ENCODE measurements at regions not wholly inside any gene's neighbourhood (a gene's known extent, or its start where the extent isn't known, plus 50 kb on each side); places are given as distances from the start of the nearest gene placed in this dataset.

DNA sequence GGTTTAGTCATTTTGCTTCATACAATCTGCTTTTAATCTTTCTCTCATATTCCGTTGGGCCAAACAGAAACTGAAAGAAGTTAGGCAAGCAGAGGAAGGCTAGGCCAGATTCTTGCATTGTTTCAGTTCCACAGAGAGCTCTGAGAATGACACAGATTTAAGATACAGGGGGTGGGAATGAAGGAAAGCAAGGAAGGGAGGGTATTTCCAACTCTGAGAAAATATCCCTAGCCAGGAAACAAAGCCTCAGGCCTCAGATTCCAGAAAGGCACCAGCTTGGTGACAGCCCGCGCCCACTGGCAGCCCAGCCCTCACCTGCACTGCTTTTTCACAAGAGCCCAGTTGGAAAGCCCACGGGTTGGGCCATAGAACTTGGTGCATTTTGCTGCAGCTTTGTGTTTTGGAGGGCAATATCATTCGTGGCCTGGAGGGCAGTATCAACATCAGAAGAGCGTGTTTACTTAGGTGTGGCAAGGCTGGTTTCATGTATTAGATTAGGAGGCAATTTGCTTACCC lies 63.5 kb downstream of the ENC1 start:
- DNase-seq, result peak; percentile 55 to 80 (median 64)

DNA sequence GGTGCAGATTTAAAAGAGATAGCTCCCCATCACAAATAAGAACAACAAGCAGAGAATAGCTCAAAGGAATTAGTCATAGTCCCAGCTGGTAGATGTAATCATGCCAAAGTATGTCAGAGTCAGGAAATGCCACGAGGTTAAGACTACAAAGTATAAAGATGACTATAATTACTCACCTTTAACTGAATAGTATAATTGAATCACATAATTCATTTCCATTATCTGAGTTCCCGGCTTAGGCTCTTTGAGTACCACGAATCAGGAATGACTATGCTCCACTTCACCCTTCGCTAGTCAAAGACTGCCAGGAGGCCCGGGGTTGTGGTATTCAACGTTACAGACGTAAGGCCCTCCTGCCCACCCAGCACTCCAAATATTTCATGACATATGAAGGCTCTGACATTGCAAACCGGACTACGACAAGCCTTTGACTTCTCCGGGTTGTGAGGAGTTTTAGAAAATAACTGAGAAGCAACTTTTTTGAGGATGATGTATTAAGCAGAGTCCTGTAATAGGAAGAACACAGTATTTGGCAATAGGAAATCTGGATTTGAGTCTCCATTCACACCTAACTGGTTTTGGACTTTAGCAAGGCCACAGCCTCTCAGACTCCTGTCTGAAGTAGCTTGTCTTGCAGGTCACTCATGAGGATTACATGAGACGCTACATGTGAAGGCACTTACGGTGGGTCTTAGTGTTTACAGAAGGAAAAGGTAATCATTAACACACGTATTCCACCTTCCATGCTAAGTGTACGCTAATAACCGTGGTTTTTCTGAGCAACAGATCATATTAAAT lies 64.6 kb downstream of the ENC1 start:
- peak in 1 of 3 donors; percentile 64 for DNase-seq

DNA sequence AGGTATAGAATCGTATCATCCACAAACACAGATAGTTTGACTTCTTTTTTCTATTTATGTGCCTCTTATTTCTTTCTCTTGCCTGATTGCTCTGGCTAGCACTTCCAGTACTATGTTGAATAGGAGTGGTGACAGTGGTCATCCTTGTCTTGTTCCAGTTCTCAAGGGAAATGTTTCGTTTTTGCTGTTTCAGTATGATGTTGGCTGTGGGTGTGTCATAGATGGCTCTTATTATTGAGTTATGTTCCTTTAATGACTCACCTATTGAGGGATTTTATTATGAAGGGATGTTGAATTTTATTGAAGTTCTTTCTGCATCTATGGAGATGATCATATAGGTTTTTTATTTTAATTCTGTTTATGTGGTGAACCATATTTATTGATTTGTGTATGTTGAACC lies 70.3 kb downstream of the ENC1 start:
- DNase-seq, result no peak

DNA sequence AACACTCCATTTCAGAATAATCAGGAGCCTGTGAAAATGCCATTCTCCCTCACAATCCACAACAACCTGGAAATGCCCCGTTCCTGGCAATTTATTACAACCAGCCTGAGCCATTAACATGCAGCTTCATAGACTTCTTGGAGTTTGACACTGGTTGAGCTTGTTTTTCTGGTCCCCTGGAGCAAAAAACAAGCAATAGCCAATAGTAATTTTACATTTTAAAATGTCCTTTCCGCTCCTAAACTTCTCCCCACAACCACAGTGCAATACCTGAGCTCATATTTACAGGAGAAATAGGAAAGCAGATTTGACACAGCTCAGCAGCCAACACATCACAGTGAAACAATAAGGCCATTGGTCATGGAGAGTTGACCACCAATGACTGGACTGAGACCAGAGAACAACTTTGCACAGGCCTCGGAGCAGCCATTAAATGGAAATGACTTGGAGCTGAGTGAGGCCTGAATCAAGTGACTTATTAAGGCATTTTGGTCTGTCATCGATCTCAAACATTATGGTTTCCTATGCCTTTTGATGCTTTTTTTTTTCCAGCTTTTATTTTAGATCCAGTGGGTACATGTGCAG lies 73.0 kb downstream of the ENC1 start:
- DNase-seq, result no peak

DNA sequence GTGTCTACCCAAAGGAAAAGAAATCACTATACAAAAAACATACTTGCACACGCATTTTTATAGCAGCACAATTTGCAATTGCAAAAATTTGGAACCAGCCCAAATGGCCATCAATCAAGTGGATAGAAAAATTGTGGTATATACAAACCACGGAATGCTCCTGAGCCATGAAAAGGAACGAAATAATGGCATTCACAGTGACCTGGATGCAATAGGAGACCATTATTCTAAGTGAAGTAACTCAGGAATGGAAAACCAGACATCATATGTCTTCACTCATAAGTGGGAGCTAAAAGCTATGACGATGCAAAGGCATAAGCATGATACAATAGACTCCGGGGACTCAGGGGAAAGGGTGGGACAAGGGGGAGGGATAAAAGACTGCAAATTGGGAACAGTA lies 78.4 kb downstream of the ENC1 start:
- DNase-seq, result no peak

DNA sequence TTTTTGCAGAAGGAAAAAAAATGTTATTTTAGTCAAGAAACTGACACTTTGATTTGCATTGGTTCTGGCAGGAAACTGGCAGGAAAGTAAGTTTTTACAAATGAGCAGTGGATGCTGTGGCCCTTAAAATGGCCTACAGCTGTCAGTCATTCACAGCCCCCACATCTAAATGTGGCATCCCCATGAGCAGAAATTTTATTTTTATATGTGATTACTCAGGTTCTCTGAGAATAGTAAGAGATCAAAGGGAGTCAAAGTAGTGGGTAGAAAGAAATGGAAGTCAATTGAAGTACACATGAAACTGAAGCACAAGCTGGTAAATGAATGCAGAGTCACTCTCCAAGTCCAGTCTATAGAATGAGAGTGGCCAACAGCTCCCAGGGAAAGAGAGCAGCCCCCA lies 80.3 kb downstream of the ENC1 start:
- no peak for DNase-seq

DNA sequence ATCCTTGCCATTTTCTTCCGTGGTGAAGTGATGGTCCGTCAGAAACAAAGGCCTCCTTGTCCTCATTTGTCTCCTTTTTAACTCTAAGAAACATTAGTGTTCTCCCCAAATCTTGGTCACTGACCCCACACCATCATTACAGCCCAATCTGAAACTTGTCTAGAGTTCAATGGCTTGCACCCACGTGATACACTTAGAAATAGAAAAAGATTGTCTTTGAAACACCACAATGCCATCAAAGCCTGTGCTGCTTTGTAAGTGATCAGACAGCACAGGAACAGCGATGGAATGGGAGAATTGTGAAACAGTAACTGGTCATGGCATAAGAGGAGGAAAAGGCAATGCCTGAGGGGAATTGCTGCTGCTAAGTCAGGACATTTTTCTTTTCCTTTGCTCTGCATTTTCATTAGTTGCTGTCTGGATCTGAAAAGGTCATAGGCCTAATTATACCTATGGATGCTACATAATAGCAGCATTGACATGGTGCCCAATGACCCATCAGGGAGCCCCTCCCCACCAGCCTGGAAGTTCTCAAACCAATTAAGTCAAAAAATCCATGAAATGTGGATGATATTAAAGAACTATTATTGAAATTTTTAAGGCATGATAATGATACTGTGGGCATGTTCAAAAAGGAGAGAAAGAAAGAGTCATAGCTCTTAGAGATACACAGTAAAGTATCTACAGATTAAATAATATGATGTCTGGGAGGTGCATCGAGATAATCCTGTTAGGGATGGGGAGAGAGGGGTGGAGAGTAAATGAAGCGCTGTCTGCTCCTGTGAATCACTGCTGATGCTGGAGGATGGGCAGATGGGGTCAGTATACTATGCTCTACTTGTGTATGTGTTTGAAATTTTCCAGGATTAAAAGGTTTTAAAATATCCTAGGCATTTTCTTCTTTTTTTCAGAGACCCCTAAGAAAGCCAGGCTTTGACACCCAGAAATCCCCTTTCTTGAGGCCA lies 83.6 kb downstream of the ENC1 start:
- DNase-seq, result no peak

DNA sequence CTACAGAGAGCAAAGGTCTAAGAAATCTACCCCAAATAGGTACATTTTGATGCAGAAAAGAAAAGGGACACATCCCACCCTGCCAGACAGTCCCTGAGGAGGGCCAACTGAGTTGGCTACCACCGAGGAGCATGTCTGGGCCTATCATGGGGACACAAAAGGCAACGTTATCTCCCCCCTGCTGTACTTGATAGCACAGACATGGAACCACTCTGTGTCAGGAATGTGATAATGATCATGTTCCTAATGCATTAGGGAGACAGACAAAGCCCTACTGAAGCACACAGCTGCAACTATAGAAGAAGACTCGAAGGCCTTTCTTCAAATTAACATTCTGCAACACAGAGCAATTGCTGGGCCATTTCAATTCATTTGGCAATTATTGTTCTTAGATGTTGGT lies 84.5 kb downstream of the ENC1 start:
- DNase-seq, result no peak

DNA sequence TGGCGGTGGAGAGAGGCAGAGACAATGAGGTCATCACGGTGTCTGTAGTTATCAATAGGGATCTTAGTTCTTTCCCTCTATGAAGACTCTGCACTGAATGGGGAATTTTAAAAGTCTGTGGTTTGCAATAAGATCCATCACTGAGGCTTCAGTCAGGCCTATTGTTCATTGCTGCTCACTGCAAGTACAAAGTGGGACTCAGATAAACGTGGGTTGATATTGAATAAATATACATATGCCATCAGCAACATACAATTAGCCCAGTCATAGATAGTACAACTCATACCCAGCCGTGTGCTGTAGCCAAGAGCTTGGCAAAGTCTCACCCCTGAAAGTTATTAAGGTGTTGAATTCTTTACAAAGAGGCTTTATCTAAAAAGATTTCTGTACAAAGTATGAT lies 88.4 kb downstream of the ENC1 start:
- no peak for DNase-seq

DNA sequence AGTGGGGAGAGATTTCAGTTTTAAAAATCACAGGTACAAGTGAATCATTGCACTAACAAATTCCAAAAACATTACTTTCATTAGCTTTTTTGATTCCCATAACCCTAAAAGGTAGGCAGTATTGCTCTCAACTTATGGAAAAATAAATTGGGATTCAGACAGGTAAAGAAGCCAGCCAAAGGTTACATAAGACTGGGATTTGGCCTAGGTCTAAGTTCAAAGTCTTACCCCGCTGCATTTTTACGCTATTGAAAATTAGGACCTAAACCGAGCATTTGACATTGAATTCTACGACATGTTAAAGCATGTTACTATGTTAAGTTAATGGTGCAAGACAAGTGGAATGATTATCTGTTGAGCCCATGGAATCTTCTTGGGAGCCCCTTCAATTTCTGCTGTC lies 89.6 kb downstream of the ENC1 start:
- DNase-seq, result no peak

DNA sequence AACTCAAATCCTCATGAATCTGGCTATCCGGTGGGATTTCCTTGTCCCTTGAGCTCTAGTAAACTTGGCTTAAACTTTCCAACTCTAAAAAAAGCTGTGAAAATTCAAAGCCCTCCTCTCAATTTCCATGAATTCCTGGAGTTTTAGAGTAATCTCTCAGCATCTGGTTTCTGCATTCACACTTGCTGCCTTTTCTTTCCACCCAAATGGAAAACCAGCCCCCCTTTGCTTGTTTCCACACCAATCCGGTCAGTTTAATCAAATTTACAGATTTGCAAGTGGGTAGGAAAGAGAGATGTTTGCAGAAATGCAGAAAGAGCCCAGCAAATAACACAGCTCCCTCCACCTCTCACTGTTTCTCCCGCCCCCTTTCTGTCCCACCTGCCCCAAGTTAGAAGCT lies 91.1 kb downstream of the ENC1 start:
- peak in 2 of 3 donors; percentile 28 to 50 for DNase-seq

DNA sequence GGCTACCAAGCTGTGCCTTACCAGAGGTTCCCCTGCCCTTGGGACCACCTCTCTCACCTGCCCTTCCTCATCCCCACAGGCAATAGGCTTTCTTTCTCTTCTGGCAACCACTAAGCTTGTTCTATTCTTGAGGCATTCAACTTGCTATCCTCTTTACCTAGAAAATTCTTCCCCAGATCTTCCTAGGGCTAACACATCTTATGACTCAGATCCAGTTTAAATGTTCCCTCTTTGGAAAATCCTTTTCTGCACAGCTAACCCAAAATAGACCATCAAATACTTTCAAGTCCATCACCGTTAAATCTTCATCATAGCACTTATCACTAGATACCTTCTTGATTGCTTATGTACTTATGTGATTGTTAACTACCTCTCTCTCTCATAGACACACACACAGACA lies 93.7 kb downstream of the ENC1 start:
- no peak for DNase-seq

DNA sequence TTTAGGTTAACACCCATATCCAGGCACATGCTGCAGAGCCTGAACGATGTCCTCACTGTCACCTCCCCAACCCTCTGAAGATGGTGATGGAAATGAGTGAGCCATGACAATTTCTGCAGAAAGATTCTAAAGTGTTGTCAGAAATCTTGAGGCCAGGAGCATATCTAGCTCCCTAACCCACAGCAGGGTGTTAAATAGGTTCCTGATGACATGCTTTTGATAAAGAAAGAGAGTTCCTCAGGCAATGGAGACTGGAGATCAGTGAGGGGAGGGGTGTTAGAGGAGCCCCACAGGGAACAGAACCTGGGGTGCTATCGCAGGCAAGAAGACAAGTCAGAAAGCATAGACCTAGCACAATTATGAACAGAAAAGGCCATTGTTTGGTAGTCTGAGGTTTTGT lies 95.7 kb downstream of the ENC1 start:
- no peak for DNase-seq

DNA sequence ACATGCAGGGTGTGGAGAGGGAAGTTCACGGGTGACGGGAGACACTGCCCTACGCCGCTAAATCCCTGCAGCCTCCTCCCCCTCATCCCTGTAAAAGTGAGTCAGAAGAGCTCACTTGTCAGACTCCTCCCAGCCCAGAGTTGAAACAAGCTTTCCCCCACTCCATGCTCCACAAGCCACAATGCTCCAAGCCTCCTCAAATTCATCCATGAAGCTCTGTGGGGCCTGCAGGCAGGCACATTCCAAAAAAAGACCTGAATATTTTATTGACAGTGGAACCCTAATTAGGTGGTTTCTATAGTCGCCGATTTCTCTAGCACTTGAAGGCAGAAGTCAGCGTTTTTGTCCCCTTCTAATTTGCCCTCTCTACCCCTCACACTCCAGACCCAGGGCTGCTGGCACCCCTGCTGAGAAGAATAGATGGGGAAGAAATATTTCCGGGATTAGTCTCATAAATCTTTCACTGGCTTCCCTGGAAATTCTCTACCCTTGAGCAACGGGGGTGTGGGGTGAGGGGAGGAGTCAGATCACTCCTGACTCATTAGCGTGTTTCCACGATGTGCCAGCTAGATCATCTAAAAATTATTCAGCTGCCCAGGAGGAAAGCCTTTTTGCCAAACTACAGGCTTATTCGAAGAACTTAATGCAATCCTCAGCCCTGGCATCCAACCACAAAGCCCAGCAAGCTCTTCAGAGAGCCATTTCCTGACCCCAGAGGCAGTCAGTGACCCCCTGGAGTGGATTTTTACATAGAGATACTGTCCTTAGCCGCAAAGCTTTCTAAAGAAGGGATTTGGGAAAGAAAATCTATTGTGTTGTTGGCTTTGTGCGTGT lies 97.1 kb downstream of the ENC1 start:
- DNase-seq, result peak in 2 of 3 donors; percentile 27 to 85

DNA sequence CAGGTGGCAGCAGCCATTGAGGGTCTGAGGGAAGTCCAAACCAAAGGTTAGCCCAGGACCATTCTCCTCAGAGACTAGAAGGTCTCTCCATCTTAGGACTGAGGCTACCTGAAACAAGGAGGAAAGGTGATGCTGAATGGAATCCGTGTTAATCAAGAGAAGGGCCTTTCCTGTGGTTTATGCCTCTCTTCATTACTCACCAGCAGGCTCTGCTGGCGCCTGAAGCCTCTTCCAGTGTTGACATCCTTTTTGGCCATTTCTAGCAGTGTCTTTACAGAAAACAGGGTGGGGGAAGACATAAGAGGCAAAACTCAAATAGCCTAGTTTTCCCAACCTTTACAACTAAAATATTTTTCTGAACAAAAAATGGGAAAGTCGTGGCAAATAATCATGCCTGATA lies 98.0 kb downstream of the ENC1 start:
- no peak for DNase-seq

DNA sequence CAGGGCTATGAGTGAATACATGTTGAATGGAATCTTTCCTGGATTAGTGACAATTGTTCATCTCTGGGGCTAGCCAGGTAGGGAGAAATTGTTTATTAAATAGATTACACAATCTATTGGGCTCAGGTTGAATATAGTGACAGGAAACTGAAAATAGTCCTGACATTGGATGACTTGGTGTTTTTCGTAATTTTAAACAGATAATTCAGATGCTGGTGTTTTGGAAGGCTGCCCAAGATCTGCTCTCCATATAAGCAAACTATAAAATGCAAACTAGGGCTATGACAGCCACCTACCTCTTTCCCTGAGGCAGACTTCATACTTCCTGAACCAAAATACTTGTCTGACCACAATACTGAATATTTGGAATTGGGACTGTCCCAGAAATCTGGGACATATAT lies 99.1 kb downstream of the ENC1 start:
- DNase-seq, result peak in 2 of 3 donors; percentile 30

DNA sequence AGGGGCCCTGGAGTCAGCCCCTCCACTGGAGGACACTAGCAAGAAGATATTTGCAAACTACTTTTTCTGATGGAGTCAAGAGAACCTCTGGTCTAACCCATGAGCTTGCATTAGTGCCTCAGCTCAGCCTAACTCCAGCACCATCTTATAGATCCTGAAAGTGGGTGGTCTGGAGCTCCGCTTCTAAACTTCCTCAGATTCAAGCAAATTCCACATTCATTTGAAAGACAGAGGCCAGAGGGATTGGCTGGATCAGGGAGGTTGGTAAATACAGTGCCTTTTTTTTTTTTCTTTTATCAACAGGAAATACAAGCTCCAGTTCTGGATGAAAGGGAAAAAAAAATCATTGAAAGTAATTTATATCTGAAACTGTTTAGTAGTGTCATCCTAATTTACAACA lies 99.9 kb downstream of the ENC1 start:
- DNase-seq, result no peak

DNA sequence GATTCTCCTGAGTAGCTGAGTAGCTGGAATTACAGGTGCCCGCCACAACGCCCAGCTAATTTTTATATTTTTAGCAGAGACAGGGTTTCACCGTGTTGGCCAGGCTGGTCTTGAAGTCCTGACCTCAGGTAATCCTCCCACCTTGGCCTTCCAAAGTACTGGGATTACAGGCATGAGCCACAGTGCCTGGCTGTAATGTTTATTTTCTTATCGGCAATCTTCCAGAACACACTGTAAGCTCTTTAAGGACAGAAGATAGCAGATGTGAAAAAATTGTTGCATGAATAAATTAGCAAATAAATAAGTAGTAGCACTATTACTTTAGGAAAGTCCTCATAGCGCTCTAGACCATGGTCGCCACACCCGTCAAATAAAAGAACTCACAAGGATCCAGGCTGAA lies 100.5 kb downstream of the ENC1 start:
- no peak for DNase-seq

DNA sequence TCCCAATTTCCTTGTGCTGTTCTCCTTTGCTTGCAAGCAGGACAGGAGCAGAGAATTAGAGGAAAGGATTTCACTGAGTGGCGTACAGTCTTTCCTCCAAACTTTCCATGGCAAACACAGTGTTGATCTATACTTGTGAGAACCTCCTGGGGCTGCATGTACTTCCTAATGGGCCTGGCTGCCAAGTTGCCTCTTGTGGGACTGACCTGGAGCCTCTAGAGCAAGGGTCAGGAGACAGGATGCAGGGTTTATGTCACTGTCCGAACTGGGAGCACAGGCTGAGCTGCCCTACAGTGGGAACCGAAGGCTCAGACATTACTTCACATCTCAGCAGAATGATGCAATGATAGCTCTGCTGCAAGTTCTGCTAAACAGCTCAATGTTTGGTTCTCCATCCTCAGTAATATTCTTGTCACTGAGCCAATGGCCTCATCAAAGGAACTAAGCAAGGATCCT lies 102.3 kb downstream of the ENC1 start:
- DNase-seq, result peak; percentile 31 to 63 (median 32)

DNA sequence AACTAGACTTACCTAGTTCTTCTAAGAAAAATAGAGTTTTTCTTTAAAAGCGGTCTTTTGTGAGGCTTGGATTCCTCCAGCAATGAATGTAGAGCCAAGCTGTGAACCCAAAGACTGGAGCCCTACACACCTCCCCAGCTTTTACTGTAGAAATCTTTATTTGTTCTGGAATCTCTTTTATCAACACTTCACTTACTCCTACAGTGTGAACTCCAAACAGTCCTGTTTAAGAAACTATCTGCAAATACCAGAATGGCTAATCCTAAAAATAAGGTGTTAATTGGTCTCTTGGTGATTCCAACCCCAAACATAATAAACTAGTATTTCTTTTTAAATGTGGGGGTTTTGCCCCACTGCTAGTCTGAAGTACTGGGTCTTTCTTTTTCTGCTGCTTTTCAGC lies 103.9 kb downstream of the ENC1 start:
- no peak for DNase-seq

DNA sequence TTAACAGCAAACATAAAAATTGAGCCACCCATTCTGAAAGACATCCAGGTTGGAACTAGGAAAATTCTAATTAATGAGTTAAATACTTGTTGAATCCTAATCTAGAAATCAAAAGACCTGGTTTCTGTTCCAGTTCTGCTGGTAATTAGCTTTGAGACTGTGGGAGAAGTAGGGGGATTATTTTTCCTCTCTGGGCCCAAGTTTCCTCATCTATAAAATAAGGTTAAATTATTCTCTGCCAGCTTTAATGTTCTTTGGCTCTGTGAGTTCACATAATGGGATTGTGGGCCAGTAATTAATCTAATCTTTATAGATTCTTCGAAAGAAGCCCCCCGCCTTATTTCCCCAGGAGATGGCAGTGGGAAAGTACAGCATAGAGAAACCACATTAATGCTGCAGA lies 104.6 kb downstream of the ENC1 start:
- DNase-seq, result no peak
